Esophagus muscularis mucosa (tissue), 4 donors: ENCODE measurements at regions not wholly inside any gene's neighbourhood (a gene's known extent, or its start where the extent isn't known, plus 50 kb on each side); places are given as distances from the start of the nearest gene placed in this dataset.

ENCODE experiments used
- CTCF ChIP-seq, 3 experiments: fragments of 200-600 bp in 2 of 3; fragments of 450-650 bp in 1 of 3; sonication (generic) in 2 of 3; IDR thresholded peaks; one replicate each; pipeline ENCODE4 v1.5.1; 2017 to 2019; ENCODE audit warnings: antibody characterized with exemption in 3 of 3, mild to moderate bottlenecking in 2 of 3, moderate library complexity in 1 of 3
- EP300 ChIP-seq: sonication (generic); formaldehyde crosslinking; IDR thresholded peaks from one replicate; pipeline ENCODE4 v1.6.1; 2017; ENCODE audit warnings: antibody characterized with exemption
- POLR2AphosphoS5 ChIP-seq, 2 donors: sonication (generic); formaldehyde crosslinking; IDR thresholded peaks; one replicate each; pipeline ENCODE4 v1.6.1; 2017; ENCODE audit warnings: antibody characterized with exemption in 2 of 2

- TF ChIP-seq CTCF (IDR thresholded peaks at IDR 0.05), result no peak
- TF ChIP-seq POLR2AphosphoS5 (IDR thresholded peaks at IDR 0.05), result no peak
- TF ChIP-seq EP300, result no peak
Measured at GRCh38 chrX:20487227-20487626, 220.5 kb upstream of the RPS6KA3 start.
